ENCODE measurements at regions not wholly inside any gene's neighbourhood (a gene's known extent, or its start where the extent isn't known, plus 50 kb on each side); places are given as distances from the start of the nearest gene placed in this dataset.

- TF ChIP-seq CTCF (IDR thresholded peaks at IDR 0.05) = no peak
- no peak for TF ChIP-seq POLR2A (IDR thresholded peaks at IDR 0.05)
- no peak for TF ChIP-seq POLR2AphosphoS5 (IDR thresholded peaks at IDR 0.05)
Observed at GRCh38 chr12:33093534-33093933, 197.0 kb upstream of the PKP2 start.
